ENCODE measurements at regions not wholly inside any gene's neighbourhood (a gene's known extent, or its start where the extent isn't known, plus 50 kb on each side); places are given as distances from the start of the nearest gene placed in this dataset.
"Not testable (repeated sequence)": the region's sequence is repeated elsewhere in the genome, so short reads cannot be mapped to it uniquely, and the experiment has no call there.

DNA sequence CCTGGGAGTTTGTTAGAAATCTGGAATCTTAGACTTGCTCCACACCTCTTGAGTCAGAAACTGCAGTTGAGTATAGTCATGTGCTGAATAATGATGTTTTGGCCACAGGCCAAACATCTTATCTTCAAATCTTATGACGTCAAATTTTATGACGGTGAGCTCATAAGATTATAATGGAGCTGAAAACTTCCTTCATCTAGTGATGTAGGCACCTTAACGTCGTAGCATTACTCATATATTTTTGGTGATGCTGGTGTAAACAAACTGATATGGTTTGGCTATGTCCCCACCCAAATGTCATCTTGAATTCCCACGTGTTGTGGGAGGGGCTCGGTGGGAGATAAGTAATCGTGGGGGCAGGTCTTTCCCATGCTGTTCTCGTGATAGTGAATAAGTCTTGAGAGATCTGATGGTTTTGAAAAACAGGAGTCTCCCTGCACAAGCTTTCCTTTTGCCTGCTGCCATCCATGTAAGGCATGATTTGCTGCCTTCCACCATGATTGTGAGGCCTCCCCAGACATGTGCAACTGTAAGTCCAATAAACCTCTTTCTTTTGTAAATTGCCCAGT, 268.0 kb upstream of the PROK2 start:
- no peak for DNase-seq (ENCODE audit: low spot score)

DNA sequence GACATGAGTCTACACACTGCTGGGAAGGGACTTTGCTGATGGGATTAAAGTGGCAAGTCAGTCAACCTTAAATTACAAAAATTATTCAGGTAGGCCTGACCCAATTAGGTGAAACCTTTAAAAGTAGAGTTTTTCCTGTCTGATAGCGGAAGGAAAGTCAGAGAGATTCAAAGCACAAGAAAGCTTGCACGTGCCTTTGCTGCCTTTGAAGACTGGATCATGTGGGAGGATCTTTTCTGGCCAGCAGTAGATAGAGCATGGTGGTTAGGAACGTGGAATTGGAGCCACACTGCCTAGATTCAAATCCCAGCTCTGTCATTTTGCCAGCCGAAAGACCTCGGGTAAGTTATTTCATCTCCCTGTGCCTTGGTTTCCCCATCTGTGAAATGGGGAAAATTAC, 265.8 kb upstream of the PROK2 start:
- DNase-seq (ENCODE audit: low spot score): no peak

DNA sequence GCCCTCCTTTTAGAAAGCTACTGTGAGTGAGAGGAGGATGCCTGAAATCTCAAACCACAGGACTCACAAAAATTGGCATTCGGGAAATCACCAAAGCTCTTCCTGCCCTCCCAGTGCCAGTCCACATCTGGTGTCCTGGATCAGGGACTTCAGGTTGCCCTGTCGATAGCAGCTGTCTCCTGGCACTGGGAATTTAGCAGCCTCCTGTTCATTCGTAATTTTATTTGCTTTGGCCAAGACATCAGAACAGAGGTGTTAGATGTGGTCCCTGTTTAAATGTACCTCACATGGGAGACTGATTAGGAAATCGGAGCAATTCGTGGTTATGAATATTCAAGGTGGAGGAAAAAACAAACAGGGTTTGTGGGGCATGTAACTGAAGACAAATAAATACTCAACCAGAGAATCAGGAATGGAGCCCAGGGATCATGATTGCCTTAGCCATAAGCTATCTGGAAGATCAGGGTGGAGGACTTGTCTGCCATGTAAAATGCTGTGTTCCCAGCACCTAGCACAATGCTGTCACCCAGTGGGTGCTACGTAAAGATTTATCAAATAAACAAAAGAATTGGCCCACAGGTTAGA, 265.2 kb upstream of the PROK2 start:
- no peak for DNase-seq (ENCODE audit: low spot score)

DNA sequence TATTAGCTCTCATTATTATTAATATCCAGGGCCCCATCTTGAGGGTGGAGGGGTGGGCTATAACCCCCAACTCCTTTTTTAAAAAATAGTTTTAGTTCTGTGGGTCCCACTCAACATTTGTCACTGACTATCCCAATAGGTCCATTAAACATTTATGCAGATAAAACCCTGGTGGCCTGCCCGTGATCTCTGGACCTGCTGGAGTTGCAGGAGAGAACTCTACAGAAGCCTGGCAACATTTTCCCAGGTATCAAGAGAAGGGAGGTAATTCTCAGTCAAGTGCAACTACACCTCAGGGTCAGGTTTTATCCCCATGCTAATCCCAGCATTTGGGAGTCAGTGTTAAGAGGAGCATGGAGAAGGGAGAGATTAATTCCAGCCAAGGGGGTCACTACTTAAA, 264.4 kb upstream of the PROK2 start:
- DNase-seq (ENCODE audit: low spot score): no peak

DNA sequence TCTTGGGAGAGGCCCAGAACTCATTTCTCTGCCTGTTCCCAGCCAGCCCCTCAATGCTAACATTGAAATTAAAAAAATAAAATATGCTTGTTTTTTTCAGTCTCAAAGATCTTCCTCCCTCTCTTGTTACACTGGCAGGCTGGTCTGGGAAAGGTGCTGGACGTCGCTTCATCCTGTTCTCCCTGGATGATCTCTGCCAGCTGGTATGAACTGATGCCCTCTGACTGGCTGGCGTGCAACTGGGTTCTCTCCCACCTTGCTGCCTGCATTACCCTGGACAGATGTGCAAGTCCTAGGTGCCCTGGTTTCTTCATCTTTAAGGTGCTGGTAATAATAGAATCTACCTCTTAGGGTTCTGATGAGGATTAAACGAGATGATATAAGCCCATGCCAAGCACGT, 263.9 kb upstream of the PROK2 start:
- no peak for DNase-seq (ENCODE audit: low spot score)

DNA sequence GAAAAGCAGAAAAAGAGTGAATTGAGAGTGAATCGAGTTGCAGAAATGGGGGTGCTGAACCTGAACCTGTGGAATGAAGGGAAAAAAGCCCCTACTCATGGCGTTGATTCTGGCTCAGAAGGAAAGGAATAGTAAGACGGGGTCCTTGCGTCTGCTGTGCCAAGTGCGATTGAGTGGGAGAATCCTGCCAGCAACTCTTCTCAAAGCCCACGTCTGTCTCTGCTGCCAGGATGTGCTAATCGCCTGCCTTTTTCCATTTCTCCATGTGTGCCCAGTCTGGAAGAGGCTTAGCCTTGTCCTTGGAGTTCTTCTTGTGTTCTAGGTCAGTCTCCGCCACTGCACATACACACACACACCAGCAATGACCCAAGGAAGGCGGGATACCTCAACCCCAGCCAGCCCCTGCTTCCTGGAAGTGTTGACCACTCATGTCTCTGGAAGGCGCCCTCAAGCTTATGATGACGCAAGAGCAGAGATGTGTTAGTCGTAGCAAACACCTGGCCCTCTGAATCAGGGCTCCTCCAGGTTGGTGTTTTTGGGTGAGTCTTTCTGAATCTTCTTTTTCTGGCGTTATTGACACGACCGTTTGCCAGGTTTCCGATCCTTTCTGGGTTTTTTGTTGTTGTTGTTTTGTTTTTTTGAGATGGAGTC, 262.4 kb upstream of the PROK2 start:
- DNase-seq (ENCODE audit: low spot score): no peak

DNA sequence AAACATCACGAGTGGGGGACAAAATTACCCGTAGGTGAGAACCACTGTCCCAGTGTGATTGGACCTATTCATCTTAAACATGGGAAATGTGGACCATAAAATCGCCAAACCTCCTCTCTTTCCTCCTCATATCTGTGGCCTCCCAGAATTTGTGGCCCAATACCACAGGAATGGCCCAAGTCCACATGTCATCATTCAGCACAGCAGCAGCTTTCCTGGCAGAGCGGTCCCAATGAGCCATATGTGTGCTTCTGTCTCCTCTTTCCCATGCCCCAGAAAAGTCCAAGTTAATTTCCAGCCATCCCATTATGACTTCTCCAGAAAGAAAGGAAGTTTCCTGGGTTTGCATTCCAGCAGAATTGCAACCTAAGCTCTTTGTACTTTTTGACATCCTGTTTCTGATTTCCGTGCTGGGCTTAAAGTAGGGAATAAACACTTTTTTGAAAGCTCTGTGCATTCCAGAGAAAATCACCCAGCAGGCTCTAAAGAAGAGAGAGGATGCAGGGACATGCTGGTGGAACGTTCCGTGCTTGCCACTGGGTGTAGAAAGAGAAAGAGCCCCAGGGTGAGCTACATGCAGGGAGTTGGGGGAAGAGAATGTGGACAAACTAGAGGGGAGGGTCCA, 259.4 kb upstream of the PROK2 start:
- no peak for DNase-seq (ENCODE audit: low spot score)

DNA sequence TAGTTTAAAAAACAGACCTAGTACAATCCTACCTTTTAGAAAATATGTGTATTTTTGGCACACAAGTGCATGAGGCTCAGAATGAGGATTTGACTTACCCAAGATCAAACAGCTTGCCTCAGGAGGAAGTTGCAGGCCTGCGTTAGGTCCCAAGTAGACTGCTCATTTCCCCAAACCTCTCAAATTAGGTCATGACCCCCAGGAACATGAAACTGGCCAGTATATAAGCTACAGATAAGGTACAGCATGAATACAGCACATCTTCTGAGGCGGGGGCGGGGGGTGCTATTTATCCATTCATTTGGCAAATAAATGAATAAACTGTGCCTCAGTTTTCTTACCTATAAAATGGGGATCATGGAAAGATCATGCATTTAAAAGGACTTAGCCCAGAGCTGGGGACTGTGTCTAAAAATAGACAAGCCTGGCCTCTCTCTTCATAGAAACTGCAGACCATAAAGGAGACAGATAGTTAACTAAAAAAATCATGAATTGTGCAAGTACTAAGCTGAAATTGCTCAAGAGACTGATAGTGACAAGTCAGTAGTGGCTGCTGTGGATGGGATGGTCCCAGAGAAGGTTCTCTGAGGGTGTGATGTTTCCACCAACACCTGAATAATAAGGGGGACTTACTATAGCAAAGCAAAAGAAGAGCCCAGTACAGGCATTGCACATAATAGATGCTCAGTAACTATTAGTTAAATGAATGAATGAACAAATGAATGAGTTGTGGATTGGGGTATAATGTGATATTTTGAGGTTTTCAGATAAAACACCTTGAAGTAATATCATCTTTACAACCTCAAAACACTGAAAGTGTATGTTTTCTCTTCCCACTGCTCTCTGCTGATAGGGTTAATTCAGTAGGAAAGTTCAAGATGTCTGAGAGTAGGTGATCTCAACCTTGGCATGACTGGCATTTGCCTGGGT, 258.5 kb upstream of the PROK2 start:
- DNase-seq (ENCODE audit: low spot score): no peak

DNA sequence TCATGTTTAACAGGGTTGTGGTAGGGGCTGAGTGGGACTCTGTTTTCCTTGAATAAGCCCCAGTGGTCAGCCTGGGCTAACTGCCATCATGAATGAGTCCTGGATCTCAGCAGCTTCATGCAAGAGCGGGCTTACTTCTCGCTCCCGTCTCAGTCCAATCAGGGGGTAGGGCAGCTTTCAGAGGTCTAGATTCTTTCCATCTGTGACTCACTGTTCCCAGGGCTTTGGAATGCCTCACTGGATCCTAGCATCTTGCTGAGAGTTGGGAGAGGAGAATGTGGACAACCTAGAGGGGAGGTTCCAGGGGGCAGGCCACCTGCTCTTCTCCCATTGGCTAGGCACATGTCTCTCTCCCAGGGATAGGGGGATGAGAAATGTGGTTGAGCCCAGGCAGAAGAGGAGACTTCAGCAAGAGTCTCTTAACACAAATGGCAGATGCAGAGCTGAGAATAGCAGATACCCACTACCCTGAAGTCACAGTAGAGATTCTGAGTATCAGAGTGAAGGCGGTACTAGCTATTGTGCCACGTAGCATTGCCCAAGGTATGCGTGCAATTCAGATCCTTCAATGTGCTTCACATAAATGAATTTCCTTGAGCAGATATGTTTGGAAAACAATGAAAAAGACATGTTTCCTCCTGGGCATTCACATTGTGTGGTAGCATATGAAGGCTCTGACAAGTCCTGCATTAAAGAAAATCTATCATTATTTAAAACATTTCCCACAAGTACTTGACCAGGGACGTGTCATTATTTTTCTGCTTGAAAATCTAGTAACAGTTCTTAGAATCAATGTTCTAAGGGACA, 257.7 kb upstream of the PROK2 start:
- DNase-seq (ENCODE audit: low spot score): no peak

DNA sequence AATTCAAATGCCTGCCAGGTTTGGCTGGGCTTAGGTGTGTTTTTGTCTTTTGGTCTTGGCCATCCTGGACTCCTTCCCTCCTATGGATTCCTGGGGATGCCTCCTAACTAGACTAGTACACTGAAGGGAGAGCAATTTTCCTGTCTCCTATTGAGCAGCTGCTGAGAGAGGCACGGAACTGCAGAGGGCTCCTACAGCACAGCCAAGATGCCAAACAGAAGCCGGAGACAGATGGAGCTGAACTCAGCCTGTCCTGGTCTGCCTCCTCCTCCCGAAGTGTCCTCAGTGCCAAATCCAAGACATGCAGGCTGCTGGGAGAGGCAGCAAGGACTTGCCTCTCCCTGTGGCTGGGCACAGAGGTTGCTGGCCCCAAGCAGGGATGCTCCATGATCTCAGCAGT, 256.6 kb upstream of the PROK2 start:
- no peak for DNase-seq (ENCODE audit: low spot score)

DNA sequence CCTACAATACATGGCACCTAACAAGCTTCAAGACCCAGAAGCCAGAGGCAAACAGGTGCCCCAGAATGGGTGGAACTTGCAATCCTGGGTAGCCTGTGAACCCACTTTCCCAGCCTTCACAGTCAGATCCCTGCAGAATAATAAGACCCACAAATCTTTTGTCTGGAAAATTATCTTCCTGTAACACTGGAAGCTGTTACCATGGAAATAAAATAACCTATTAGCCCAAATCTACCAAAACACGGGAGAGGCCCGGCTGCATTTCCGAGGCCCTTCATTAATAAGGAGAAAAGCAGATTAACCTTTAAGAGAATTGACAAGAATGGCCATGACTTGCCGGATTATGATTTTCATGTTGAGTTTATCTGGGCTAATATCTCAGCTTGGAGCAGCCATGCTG, 256.1 kb upstream of the PROK2 start:
- DNase-seq (ENCODE audit: low spot score): no peak

DNA sequence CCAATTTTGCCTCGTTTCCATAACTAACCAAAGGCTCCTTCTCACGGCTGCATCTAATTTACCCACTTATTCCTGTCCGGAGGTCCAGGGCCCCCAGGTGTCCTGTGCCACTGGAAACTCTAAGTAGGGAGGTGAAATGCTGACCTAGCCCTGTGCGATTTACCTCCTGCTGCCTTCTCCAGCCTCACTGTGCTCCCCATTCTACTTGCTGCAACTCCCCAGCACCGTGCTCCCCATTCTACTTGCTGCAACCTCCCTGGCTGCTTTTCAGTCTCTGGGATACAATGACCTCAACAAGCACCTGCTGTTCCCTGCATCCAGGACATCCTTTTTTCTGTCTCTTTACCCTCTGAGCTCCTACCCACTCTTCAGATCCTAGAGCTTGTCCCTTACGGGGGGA, 254.7 kb upstream of the PROK2 start:
- no peak for DNase-seq (ENCODE audit: low spot score)

DNA sequence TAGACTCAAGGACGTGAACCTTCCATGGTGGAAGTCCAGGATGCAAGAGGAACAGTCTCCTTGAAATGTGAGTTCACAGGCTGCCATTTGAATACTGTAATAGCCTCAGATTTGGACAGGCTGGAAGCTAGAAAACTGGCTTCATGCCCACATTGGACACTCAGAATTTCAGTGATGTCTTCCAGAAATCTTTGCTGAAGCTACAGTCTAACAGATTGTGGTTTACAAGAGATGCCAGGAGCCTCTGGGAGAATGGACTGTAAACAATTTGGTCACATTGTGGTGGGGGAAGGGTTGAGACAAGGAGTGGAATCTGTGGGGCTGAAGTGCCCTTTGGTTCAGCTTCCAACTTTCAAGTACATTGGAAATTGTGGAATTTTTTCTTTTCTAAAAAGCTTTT, 252.0 kb upstream of the PROK2 start:
- no peak for DNase-seq (ENCODE audit: low spot score)

DNA sequence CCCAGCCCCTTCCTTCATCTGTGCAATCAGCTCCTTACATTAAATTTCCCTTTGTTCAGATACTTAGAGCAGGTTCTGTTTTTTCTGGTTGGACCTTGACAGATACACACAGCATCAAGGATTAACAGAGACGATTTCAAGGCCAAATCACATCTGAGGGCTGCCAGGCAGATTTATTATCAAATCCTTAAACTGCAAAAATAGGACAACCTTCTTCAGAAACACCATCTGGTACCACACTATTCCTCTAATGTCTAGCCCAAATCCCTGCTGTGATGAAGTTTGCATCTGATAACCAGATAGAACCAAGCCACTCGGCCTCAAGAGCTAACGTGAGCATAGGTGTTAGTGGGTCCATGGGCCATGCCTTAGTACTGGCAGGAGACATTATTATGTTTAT, 250.7 kb upstream of the PROK2 start:
- DNase-seq (ENCODE audit: low spot score): no peak

DNA sequence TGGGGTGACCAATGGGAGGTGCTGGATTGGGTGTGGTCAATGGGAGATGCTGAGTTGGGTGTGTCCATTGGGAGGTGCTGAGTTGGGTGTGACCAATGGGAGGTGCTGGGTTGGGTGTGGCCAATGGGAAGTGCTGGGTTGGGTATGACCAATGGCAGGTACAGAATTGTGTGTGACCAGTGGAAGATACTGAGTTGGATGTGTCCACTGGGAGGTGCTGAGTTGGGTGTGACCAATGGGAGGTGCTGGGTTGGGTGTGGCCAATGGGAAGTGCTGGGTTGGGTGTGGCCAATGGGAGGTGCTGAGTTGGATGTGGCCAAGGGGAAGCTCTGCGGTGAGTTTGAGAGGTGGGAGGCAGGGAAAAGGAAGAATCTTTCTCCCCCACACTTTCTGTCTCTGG, 250.0 kb upstream of the PROK2 start:
- no peak for DNase-seq (ENCODE audit: low spot score)

DNA sequence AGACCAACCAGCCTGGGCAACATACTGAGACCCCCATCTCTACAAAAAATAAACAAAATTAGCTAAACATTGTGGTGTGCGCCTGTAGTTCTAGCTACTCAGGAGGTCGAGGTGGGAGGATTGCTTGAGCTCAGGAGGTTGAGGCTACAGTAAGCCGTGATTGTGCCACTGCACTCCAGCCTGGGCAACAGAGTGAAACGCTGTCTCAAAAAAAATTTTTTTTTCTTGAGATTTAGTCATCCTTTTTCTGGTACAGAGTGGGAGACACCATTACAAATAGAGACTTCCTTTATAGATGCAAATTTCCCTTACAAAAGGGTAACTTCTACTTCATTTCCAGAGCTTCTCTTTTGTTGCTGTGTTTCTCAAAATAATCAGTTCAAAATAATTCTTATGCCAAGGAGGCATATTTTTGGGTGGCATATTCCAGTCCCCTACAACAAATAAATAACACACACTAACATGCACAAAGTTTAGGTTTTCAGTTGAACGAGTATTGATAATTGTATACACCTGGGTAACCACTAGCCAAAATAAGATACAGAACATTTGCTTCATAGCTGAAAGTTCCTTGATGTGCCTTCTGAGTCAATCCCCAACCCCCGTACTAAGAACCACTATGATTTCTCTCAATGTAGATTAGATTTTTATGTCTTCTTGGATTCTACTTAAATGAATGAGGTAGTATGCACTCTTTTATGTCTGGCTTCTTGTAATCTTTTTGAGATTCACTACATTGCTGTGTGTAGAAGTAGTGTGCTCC, 248.9 kb upstream of the PROK2 start:
- no peak for DNase-seq (ENCODE audit: low spot score)

DNA sequence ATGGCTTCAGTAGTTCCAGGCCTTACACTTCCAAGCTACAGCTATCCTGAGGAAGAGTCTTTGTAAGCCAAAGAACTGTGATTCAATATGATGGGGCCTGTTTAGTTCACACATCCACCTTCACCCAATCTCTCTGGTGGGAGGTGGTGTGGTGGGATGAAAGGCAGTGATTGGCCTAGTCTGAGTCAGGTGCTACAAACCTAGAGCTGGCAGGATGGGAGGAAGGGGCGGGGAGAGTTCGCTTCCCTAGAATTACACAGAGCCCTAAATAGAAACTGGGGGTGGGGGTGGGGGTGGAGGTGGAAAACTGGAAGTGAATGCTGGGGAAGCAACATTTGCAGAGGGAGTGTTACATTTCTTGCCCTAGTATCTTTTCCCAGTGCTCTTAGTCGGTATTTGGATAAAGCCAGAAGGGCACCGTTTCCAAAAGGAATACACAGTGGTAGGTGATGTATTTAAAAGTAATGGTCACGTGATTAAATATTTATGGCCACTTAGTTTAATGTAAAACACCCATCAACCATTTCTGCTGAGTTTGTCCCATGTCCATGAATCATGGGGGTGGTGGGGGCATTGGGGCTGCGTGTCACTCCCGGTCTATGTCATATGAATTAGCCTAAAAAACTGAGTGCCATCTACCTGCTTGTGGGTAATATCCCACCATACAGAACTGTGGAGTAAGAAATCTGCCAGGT, 247.6 kb upstream of the PROK2 start:
- no peak for DNase-seq (ENCODE audit: low spot score)

DNA sequence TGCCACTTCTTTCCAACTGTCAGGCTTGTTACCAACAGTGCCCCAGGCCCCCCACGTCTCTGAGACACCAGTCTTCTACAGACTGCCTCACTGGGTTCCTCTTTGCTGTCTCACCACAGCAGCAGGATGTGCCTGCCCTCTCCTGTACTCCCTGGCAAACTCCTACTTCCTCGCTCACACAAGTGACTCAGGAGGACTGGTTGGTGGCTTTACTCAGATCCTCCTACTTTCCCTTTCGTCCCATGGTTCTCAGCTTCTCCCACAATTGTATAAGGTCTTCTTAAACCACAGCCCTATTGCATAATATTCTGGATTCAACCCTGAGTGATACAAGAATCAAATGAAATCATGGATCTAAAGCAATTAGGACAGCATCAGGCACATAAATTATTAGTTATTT, 246.6 kb upstream of the PROK2 start:
- DNase-seq (ENCODE audit: low spot score): no peak

DNA sequence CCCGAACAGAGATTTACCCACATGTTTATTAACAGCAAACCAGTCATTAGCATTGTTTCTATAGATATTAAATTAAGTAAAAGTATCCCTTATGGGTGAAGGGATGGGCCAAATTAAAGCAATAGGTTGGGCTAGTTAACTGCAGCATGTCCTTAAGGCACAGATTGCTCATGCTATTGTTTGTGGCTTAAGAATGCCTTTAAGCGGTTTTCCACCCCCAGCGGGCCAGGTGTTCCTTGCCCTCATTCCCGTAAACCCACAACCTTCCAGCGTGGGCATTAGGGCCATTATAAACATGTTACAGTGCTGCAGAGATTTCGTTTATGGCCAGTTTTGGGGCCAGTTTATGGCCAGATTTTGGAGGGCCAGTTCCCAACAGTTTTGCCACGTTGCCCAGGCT, 245.3 kb upstream of the PROK2 start:
- not testable (repeated sequence) for DNase-seq (ENCODE audit: low spot score)

DNA sequence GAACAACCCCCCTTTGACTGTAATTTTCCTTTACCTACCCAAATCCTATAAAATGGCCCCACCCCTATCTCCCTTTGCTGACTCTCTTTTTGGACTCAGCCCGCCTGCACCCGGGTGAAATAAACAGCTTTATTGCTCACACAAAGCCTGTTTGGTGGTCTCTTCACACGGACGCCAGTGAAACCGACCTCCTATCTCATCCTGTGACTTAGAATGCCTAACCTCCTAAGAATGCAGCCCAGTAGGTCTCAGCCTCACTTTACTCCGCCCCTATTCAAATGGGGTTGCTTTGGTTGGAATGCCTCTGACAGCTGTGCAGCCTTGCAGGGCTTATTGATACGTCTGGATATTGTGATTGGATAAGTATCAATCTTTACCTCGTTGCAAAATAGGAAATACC, 243.8 kb upstream of the PROK2 start:
- not testable (repeated sequence) for DNase-seq (ENCODE audit: low spot score)
